ENCODE measurements at regions not wholly inside any gene's neighbourhood (a gene's known extent, or its start where the extent isn't known, plus 50 kb on each side); places are given as distances from the start of the nearest gene placed in this dataset.
"Not testable (repeated sequence)": the region's sequence is repeated elsewhere in the genome, so short reads cannot be mapped to it uniquely, and the experiment has no call there.

DNA sequence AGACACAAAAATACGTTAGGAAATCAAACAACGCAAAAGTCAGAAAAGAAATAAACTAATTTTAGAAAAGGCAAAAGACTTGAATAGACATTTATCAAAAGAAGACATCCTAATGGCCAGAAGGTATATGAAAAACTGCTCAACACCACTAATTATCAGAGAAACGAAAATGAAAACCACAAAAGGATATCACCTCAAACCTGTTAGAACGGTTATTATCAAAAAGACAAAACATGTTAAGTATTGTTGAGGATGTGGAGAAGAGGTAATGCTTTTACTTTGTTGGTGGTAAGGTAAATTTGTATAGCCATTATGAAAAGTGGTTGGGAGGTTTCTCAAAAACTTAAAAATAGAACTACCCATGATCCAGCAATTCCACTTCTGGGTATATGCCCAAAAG, 230.0 kb upstream of the RGMB start:
- intact Hi-C loops (cut with micrococcal nuclease) = no loop called here
- no peaks in the 10 kb centered on the region for H3K4me1 ChIP-seq (ENCODE audit: control insufficient read depth, insufficient read depth, low read length)
- no peaks in the 10 kb centered on the region for H3K27me3 Mint-ChIP-seq (ENCODE audit: low read depth in 2 of 2)
- no peak for ATAC-seq
- no peak overlapping the region for H3K4me3 ChIP-seq (ENCODE audit: low read length)
- H3K27me3 ChIP-seq (ENCODE audit: control insufficient read depth, insufficient read depth, low read length) = no peaks in the 10 kb centered on the region
- H3K27ac ChIP-seq (ENCODE audit: low read length) = no peak overlapping the region
- H3K4me3 Mint-ChIP-seq = no peak overlapping the region
- TF ChIP-seq, protein P1, sequence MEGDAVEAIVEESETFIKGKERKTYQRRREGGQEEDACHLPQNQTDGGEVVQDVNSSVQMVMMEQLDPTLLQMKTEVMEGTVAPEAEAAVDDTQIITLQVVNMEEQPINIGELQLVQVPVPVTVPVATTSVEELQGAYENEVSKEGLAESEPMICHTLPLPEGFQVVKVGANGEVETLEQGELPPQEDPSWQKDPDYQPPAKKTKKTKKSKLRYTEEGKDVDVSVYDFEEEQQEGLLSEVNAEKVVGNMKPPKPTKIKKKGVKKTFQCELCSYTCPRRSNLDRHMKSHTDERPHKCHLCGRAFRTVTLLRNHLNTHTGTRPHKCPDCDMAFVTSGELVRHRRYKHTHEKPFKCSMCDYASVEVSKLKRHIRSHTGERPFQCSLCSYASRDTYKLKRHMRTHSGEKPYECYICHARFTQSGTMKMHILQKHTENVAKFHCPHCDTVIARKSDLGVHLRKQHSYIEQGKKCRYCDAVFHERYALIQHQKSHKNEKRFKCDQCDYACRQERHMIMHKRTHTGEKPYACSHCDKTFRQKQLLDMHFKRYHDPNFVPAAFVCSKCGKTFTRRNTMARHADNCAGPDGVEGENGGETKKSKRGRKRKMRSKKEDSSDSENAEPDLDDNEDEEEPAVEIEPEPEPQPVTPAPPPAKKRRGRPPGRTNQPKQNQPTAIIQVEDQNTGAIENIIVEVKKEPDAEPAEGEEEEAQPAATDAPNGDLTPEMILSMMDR (IDR thresholded peaks at IDR 0.05) = no peak
- peaks cover 4% of the 10 kb centered on the region for H3K9me3 ChIP-seq (ENCODE audit: control insufficient read depth, insufficient read depth, low read length)
- DNase-seq = no peak
- WGBS (ENCODE audit: insufficient coverage) = no CpG with 5 or more reads among the region's 4 CpGs
- H3K36me3 ChIP-seq (ENCODE audit: control insufficient read depth, insufficient read depth, low read length) = no peaks in the 10 kb centered on the region
- H3K27ac Mint-ChIP-seq = no peak overlapping the region
- H3K9me3 Mint-ChIP-seq = peaks cover 18 to 19% of the 10 kb centered on the region in 2 donors
- H3K4me1 Mint-ChIP-seq = no peaks in the 10 kb centered on the region
- H3K36me3 Mint-ChIP-seq = peaks cover 21% of the 10 kb centered on the region

GRCh38 chr5:98546924-98547323, 226.5 kb upstream of the RGMB start:
- H3K27me3 Mint-ChIP-seq (ENCODE audit: low read depth in 2 of 2); H3K27ac ChIP-seq (ENCODE audit: low read length); DNase-seq; H3K4me3 ChIP-seq (ENCODE audit: low read length); H3K36me3 ChIP-seq (ENCODE audit: control insufficient read depth, insufficient read depth, low read length); H3K27ac Mint-ChIP-seq; H3K4me1 Mint-ChIP-seq; H3K36me3 Mint-ChIP-seq; ATAC-seq; H3K27me3 ChIP-seq (ENCODE audit: control insufficient read depth, insufficient read depth, low read length); H3K4me3 Mint-ChIP-seq; intact Hi-C loops (cut with micrococcal nuclease); H3K4me1 ChIP-seq (ENCODE audit: control insufficient read depth, insufficient read depth, low read length); H3K9me3 ChIP-seq (ENCODE audit: control insufficient read depth, insufficient read depth, low read length): not testable (repeated sequence)
- H3K9me3 Mint-ChIP-seq = peaks cover 7 to 10% of the 10 kb centered on the region in 2 donors
- 93% methylated on average over 12 of the region's 14 CpGs for WGBS (ENCODE audit: insufficient coverage)

- Histone ChIP-seq H3K9me3 (ENCODE audit: control insufficient read depth, insufficient read depth, low read length) (no peaks in the 10 kb centered on the region), H3K36me3 (ENCODE audit: control insufficient read depth, insufficient read depth, low read length) (no peaks in the 10 kb centered on the region), H3K4me1 (ENCODE audit: control insufficient read depth, insufficient read depth, low read length) (no peaks in the 10 kb centered on the region), H3K27ac (ENCODE audit: low read length) (no peak overlapping the region), H3K27me3 (ENCODE audit: control insufficient read depth, insufficient read depth, low read length) (no peaks in the 10 kb centered on the region), H3K4me3 (ENCODE audit: low read length) (no peak overlapping the region)
- Mint-ChIP-seq H3K27ac (no peak overlapping the region), H3K36me3 (no peaks in the 10 kb centered on the region), H3K4me3 (no peak overlapping the region), H3K9me3 (peaks cover 12 to 15% of the 10 kb centered on the region in 2 donors), H3K4me1 (no peaks in the 10 kb centered on the region), H3K27me3 (ENCODE audit: low read depth in 2 of 2) (no peaks in the 10 kb centered on the region)
- 93% methylated on average over 1 of the region's 1 CpG for WGBS (ENCODE audit: insufficient coverage)
- DNase-seq (no peak), ATAC-seq (no peak)
- TF ChIP-seq, protein P1 (IDR thresholded peaks at IDR 0.05) = no peak
- intact Hi-C loops (cut with micrococcal nuclease) = no loop called here
These were observed 216.8 kb upstream of the RGMB start for GRCh38 chr5:98556712-98557111.

DNA sequence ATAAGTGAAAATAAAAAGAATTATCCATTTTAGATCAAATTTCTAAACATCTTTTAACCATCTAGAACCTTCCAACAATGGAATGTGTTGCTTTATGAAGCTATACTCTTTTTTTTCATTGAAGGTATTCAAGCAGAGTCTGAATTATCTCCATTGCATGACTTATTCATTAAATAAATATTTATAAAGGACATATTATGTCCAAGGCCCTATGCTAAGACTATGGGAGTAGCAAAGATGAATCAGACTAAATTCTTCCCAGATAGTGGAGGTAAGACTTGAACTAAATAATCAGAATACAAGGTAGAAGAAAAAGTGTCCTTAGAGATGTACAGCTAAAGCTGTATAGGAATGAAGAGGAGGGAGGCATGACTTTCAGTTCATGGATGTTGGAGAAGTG, 215.5 kb upstream of the RGMB start:
- no peaks in the 10 kb centered on the region for H3K4me1 ChIP-seq (ENCODE audit: control insufficient read depth, insufficient read depth, low read length)
- TF ChIP-seq, protein P1 (IDR thresholded peaks at IDR 0.05) = no peak
- DNase-seq = no peak
- Mint-ChIP-seq H3K36me3 (no peaks in the 10 kb centered on the region), H3K27ac (no peak overlapping the region), H3K27me3 (ENCODE audit: low read depth in 2 of 2) (no peaks in the 10 kb centered on the region), H3K4me1 (no peaks in the 10 kb centered on the region), H3K9me3 (peaks cover 12 to 15% of the 10 kb centered on the region in 2 donors), H3K4me3 (no peak overlapping the region)
- intact Hi-C loops (cut with micrococcal nuclease) = no loop called here
- no peak overlapping the region for H3K27ac ChIP-seq (ENCODE audit: low read length)
- H3K27me3 ChIP-seq (ENCODE audit: control insufficient read depth, insufficient read depth, low read length) = no peaks in the 10 kb centered on the region
- no peaks in the 10 kb centered on the region for H3K36me3 ChIP-seq (ENCODE audit: control insufficient read depth, insufficient read depth, low read length)
- no peaks in the 10 kb centered on the region for H3K9me3 ChIP-seq (ENCODE audit: control insufficient read depth, insufficient read depth, low read length)
- ATAC-seq = no peak
- no peak overlapping the region for H3K4me3 ChIP-seq (ENCODE audit: low read length)
